ENCODE measurements at regions not wholly inside any gene's neighbourhood (a gene's known extent, or its start where the extent isn't known, plus 50 kb on each side); places are given as distances from the start of the nearest gene placed in this dataset.

- Histone ChIP-seq H3K36me3 (ENCODE audit: control insufficient read depth in 1 of 2, insufficient read depth in 2 of 2, low read length in 2 of 2) (no peaks in the 10 kb centered on the region), H3K9me2 (ENCODE audit: insufficient read depth) (no peaks in the 10 kb centered on the region), H3K4me2 (ENCODE audit: low read length) (no peak overlapping the region), H3K9ac (ENCODE audit: low read length) (no peak overlapping the region), H3K79me2 (ENCODE audit: insufficient read depth, low read length) (no peaks in the 10 kb centered on the region), H3K4me1 (ENCODE audit: control insufficient read depth in 1 of 2, insufficient read depth in 2 of 2, low read length in 2 of 2) (no peaks in the 10 kb centered on the region), H3K27me3 (ENCODE audit: insufficient read depth, low read length) (peaks cover 15% of the 10 kb centered on the region), H3K9me3 (ENCODE audit: control insufficient read depth in 1 of 2, insufficient read depth in 1 of 2, low read depth in 1 of 2, low read length in 2 of 2) (no peaks in the 10 kb centered on the region), H2AFZ (ENCODE audit: low read depth, low read length, poor library complexity, severe bottlenecking) (no peak overlapping the region), H4K20me1 (ENCODE audit: insufficient read depth) (no peaks in the 10 kb centered on the region), H3K4me3 (replicated peaks in 1 of 2; ENCODE audit: low read depth in 1 of 2, low read length in 2 of 2) (no peak overlapping the region), H3K27ac (ENCODE audit: low read depth, low read length) (no peak overlapping the region)
- BruUV-seq (replicated peaks): no TSS peak
- ChIA-PET CTCF (no interaction called here), POLR2A (no interaction called here), RAD21 (ENCODE audit: low non-redundant PET in 1 of 2, low total read pairs in 2 of 2, uncharacterized antibody in 2 of 2, unreplicated experiment in 2 of 2) (no interaction called here)
- ATAC-seq (no peak), DNase-seq (ENCODE audit: low read depth, low spot score) (no peak)
- TF ChIP-seq SRF (IDR thresholded peaks at IDR 0.05; ENCODE audit: low read depth) (no peak), CBX3 (IDR thresholded peaks at IDR 0.05; ENCODE audit: low read depth) (no peak), JUND (IDR thresholded peaks at IDR 0.05) (no peak), TCF7L2 (IDR thresholded peaks at IDR 0.05; ENCODE audit: borderline replicate concordance, extremely low read depth, insufficient read depth, insufficient read length) (no peak), EGR1 (IDR thresholded peaks at IDR 0.05; ENCODE audit: low read depth) (no peak), EZH2phosphoT487 (IDR thresholded peaks at IDR 0.05; ENCODE audit: borderline replicate concordance) (no peak), POLR2A (IDR thresholded peaks at IDR 0.05; ENCODE audit: borderline replicate concordance, extremely low read depth, insufficient read depth, insufficient read length) (no peak), SIN3A (IDR thresholded peaks at IDR 0.05; ENCODE audit: low read depth) (no peak), ELF1 (IDR thresholded peaks at IDR 0.05; ENCODE audit: borderline replicate concordance, low read depth) (no peak), ATF3 (IDR thresholded peaks at IDR 0.05) (no peak), CEBPB (IDR thresholded peaks at IDR 0.05; ENCODE audit: low read depth) (no peak), MAX (IDR thresholded peaks at IDR 0.05) (no peak), ZFX (IDR thresholded peaks at IDR 0.05) (no peak), CTCF (IDR thresholded peaks at IDR 0.05 in 2 of 3, conservative IDR thresholded peaks at IDR 0.05 in 1 of 3; ENCODE audit: borderline replicate concordance in 1 of 3, insufficient read depth in 1 of 3, low read depth in 2 of 3, low read length in 2 of 3) (no peak), ZBTB33 (IDR thresholded peaks at IDR 0.05; ENCODE audit: extremely low read depth, insufficient replicate concordance, low read length) (no peak), RAD21 (IDR thresholded peaks at IDR 0.05; ENCODE audit: low read depth) (no peak)
- intact Hi-C loops (cut with micrococcal nuclease): no loop called here
Measured at GRCh38 chr16:73240920-73241319, 193.0 kb upstream of the ZFHX3 start.
